GM10248 (cell line): ENCODE measurements at regions not wholly inside any gene's neighbourhood (a gene's known extent, or its start where the extent isn't known, plus 50 kb on each side); places are given as distances from the start of the nearest gene placed in this dataset.

Source experiments
- CTCF ChIA-PET: fragments of 300-600 bp; sonication (Branson Sonifier 250); formaldehyde crosslinking; extraction: SDS; loops from one replicate; lab custom pipeline; 2021; ENCODE audit warnings: antibody characterized with exemption; lab: Yijun Ruan, JAX
- POLR2A ChIA-PET: fragments of 350-650 bp; sonication (Branson Sonifier 250); formaldehyde crosslinking; extraction: SDS; loops from one replicate; lab custom pipeline; 2020; ENCODE audit warnings: antibody characterized with exemption; lab: Yijun Ruan, JAX
- DNase-seq: peaks from one replicate; pipeline ENCODE4 v3.0.0; 2012; ENCODE audit errors: extremely low spot score
- TF ChIP-seq, protein P1 (sequence below): IDR thresholded peaks from 2 replicates; pipeline ENCODE4 v1.5.1; 2012; ENCODE audit warnings: mild to moderate bottlenecking, low read depth; ENCODE audit errors: extremely low read depth, missing control alignments, control extremely low read depth

DNA sequence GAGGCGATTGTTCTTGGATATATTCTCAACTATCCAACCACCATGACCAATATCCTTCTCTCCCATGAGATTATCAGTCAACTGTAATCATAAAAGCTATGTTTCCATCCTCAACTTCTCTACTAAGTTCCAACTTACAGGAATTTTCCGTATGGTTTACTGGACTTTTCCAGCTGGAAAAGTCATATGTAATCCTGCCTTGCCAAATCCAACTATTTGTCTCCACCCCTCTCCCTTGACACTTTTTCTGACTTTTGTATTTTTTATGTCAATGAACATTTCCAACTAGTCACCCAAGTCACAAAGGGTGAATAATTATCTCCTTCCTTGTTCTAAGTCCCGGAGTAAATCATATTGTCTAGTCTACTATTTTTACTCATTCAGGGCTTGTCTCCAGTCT, 293.1 kb downstream of the USP25 start:
- CTCF ChIA-PET: no interaction called here
- POLR2A ChIA-PET: no interaction called here
- TF ChIP-seq, protein P1, sequence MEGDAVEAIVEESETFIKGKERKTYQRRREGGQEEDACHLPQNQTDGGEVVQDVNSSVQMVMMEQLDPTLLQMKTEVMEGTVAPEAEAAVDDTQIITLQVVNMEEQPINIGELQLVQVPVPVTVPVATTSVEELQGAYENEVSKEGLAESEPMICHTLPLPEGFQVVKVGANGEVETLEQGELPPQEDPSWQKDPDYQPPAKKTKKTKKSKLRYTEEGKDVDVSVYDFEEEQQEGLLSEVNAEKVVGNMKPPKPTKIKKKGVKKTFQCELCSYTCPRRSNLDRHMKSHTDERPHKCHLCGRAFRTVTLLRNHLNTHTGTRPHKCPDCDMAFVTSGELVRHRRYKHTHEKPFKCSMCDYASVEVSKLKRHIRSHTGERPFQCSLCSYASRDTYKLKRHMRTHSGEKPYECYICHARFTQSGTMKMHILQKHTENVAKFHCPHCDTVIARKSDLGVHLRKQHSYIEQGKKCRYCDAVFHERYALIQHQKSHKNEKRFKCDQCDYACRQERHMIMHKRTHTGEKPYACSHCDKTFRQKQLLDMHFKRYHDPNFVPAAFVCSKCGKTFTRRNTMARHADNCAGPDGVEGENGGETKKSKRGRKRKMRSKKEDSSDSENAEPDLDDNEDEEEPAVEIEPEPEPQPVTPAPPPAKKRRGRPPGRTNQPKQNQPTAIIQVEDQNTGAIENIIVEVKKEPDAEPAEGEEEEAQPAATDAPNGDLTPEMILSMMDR: no peak
- no peak for DNase-seq

DNA sequence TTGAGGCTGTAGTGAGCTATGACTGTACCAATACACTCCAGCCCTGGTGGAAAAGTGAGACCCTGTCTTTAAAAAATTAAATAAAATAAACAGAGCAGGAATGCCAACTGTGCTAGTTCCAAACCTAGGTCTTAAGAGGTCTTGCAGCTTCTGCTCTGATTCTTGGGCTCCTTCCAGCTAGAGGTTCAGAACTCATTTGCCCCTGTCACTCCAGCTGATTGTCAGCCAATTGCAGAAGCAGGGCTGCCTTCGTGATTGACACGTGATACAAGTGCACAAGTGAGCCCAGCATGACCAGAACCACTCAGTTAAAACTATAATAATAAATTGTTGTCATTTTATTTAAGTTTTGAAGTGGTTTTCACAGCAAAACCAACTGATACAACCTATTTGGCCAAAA, 298.4 kb downstream of the USP25 start:
- DNase-seq: no peak
- TF ChIP-seq, protein P1: no peak
- POLR2A ChIA-PET: no interaction called here
- CTCF ChIA-PET: interaction anchor here (0.7 to 1.0 kb wide), 2 partner anchors 23 to 25 kb away, joined by 3 read pairs; no protein-coding TSS in a partner anchor

DNA sequence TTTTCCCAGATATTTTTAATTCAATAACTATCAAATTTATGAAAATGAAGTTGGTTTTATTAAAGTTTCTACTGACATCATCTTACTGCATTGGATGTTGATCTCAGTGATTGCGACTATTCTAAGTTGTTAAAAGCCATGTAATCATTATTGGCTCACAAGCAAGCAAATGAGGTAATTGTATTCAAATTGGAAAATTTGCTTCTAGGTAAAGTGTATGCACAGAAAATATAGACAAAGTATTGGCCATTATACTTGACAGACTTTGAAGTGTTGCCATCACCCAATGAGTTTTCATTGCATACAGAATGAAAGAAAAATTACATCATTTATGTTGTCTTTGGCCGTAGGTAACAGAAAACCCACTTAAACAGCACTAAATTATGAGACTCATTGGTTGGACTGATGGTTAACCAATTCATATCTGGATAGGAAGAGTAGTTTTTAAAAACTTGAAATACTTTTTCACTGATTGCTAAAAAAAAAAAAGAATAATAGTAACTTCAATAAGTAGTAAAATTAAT, 299.2 kb downstream of the USP25 start:
- DNase-seq: no peak
- ChIA-PET POLR2A (no interaction called here), CTCF (no interaction called here)
- TF ChIP-seq, protein P1: no peak

GRCh38 chr21:16033193-16033592, 303.4 kb downstream of the USP25 start:
- ChIA-PET CTCF (no interaction called here), POLR2A (no interaction called here)
- no peak for DNase-seq

GRCh38 chr21:16034446-16035190, 304.8 kb downstream of the USP25 start:
- POLR2A ChIA-PET: no interaction called here
- CTCF ChIA-PET: no interaction called here
- no peak for DNase-seq
- TF ChIP-seq, protein P1: no peak

More at GRCh38 chr21:16033193-16033592, 303.4 kb downstream of the USP25 start:
- TF ChIP-seq, protein P1: no peak

GRCh38 chr21:16037421-16037955, 307.7 kb downstream of the USP25 start:
- TF ChIP-seq, protein P1: no peak
- POLR2A ChIA-PET: no interaction called here
- CTCF ChIA-PET: no interaction called here
- DNase-seq: no peak
